DMS114 treated with DMSO at 0.1 percent for 48 hours (cell line): ENCODE measurements at regions not wholly inside any gene's neighbourhood (a gene's known extent, or its start where the extent isn't known, plus 50 kb on each side); places are given as distances from the start of the nearest gene placed in this dataset.
"Not testable (repeated sequence)": the region's sequence is repeated elsewhere in the genome, so short reads cannot be mapped to it uniquely, and the experiment has no call there.

ENCODE experiments used
- DNase-seq: peaks from one replicate; lab custom pipeline; 2025; ENCODE audit not compliant: unreplicated experiment; lab: John Stamatoyannopoulos, UW

GRCh38 chr12:131249246-131250027 is 295.7 kb downstream of the ADGRD1 start:
- DNase-seq, result no peak

DNA sequence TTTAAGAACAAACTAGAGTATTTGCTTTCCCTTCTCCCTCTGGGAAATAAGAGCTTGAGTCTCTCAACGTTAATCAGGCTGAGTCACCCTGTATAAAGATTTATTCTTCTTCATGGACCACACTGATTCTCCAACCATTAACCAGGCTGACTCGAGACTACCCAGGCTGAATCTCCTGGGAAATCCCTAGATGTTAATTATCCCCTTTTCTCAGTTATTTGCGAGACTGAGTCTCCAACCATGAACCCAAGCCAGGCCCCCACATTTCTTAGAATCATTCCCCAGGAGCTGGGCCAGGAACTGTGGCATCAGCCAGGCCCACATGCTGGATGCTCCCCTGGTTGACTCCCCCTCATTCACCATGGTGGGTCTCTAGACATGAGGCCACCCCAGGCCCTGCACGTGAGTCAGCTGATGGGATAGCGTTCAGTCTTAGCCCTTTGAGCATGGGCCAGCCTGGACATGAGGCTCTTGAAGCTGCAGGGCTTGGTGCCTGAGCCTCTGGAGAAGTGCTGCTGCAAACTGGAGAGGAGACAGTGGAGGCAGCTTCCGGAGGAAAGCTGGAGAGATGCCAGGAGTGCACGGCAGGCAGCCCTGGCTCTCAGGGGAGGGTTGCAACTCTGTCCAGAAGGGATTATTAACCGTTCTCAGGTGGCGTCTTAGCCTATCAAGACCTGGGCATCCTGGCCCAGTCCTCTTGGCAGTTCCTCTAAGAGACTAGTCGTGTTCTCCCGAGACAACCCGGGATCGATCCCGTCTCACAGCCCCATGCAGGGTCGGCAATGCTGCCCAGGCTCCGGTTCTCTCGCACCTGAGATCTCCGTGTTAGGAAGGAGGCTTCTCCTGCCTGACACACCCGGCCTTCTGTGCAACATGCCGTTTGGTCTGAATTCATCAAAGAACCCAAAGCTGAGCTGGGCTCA is 296.6 kb downstream of the ADGRD1 start:
- DNase-seq, result no peak

DNA sequence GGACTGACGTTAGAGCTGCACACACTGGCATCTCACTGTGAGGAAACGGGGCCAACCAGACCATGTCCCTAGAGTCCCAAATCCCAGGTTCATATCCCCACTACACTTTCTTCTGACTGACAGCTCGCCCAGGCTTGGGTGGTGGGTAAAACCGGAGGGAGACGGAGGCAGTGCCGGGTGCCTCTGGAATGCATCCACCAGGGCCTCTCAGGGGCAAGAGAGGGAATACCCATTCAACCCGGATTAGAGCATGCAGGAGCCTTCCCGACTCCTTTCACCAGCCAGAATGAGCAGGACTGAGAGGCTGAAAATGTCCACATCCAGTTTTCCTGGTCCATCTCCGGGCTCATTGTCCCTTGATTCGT is 297.2 kb downstream of the ADGRD1 start:
- no peak for DNase-seq

DNA sequence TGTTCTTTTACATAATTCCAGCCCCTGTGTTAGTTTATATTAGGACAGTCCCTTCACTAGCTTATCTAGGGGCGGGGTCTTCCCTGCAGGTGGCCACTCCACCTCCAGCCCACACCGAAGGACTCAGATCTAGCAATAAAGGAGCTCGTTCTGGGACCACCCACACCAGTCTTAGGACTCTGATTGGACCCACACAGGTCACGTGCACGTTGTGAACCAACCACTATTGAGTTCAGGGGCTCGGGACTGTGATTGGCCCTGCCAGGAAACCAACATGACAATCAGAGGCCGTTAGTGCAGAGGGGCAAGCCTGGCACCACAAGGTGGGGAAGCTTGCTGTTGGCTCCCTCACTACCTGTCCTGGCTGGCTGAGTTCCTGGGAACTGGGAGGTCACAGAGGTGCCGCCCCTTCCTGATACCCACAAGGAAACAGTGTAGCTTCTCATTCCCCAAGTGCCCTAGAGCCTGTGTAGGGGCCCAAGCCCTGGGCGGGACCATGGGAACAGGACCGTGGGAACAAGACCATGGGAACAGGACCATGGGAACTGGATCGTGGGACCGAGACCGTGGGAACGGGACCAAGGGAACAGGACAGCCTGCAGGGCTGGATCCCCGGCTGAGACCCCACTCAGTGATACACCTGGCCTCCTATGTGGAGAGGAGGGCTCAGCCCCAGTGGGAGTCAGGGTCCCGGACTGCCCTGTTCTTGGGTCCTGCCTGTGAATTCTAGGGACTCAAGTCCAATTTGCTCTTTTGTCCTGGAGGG is 297.8 kb downstream of the ADGRD1 start:
- no peak for DNase-seq

- no peak for DNase-seq
These were observed 299.8 kb downstream of the ADGRD1 start for GRCh38 chr12:131253376-131254026.

GRCh38 chr12:131254374-131254773 is 300.7 kb downstream of the ADGRD1 start:
- DNase-seq, result no peak

DNA sequence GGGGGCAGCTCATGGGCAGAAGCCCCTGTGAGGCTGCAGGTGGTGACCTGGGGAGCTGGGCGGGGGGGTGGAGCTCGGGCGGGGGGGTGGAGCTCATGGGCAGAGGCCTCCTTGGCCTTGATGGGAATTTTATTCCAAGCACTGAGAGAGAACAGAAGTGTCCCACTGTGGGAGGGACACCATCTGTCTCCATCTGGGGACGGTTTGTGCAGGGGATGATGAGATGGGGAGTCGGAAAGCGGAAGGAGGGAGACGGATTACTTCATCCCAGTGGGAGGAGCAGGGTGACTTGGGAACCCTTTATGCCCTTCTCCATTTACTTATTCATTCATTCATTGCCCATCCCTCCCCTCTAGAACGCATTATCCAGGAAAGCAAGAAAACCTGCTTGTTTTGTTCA is 304.7 kb downstream of the ADGRD1 start:
- no peak for DNase-seq

- no peak for DNase-seq
These were observed 306.7 kb downstream of the ADGRD1 start for GRCh38 chr12:131260251-131260905.

DNA sequence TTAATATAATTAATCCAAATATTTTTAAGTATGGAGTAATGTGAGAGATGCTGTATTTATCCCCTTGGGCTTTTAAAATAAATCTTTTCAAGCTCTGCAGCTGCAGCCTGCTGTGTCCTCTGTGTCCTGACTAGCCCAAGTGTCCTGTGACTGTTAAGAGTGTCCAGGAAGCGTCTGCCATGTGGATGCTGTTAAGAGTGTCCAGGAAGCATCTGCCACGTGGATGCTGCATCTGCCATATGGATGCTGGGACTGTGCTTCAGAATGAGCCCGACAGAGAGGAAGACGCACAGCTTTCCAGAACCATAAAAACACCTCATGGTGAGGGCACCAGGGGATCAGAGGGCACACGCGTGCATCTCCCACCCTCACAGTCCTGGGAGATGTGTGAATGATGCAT is 307.2 kb downstream of the ADGRD1 start:
- no peak for DNase-seq

- no peak for DNase-seq
These were observed 308.2 kb downstream of the ADGRD1 start for GRCh38 chr12:131261906-131262305.

DNA sequence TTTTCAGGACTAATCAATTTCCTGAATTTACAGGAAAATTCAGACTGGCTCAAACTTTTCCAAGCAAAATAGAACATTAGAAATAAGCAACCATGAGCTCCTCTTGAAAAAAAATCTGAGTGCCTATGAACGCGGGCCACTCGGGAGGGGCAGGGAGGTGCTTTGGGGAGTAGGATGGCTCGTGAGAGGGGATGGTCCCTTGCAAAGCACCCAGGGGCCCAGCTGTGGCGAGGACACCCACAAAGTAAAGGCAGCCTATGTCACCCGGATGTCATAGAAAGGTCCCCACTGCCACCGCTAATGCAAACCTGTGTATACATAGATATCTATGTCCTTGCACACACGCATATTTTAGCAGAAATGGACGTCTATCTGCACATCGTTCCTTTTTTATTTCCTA is 309.9 kb downstream of the ADGRD1 start:
- no peak for DNase-seq

GRCh38 chr12:131264635-131265034 is 310.9 kb downstream of the ADGRD1 start:
- no peak for DNase-seq

- no peak for DNase-seq
These were observed 313.1 kb downstream of the ADGRD1 start for GRCh38 chr12:131266591-131267467.

DNA sequence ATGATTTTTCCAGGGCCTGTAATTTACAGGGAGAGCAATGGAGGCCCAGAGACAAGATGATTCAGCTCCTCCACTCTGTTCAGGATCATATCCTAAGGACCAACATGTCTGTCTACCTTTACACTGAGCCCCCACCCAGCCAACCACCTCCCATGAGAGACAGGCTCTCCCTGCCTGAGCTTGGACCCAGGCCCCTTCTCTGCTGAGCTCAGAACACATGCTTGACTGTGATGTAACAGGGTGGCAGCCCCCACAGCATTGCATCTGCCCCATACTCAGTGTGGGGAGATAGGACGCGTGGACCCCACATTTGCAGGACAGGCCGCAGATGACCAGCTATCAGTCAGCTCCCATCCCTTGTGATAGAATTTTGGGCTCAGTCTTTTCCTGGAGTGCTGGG is 313.9 kb downstream of the ADGRD1 start:
- no peak for DNase-seq

GRCh38 chr12:131268123-131268522 is 314.4 kb downstream of the ADGRD1 start:
- not testable (repeated sequence) for DNase-seq

DNA sequence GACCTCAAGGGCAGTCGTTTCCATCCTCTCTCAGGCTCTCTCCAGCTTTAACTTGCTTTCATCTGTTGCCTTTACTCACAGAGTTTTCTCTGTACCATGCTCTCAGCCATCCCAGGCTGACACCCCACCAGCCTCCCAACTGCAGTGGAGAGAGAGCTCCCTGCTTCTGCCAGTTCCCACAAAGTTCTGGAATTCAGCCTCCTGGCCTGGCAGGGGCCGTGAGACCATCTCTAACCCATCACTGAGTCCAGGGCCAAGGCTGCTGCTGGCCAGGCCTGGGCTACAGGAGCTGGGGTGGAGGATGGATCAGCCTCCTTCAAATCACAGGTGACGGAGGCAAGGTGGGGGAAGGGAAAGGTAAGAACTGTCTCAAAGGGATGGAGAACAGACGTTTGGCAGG is 314.9 kb downstream of the ADGRD1 start:
- not testable (repeated sequence) for DNase-seq

- DNase-seq, result no peak
These were observed 315.8 kb downstream of the ADGRD1 start for GRCh38 chr12:131269551-131269950.

DNA sequence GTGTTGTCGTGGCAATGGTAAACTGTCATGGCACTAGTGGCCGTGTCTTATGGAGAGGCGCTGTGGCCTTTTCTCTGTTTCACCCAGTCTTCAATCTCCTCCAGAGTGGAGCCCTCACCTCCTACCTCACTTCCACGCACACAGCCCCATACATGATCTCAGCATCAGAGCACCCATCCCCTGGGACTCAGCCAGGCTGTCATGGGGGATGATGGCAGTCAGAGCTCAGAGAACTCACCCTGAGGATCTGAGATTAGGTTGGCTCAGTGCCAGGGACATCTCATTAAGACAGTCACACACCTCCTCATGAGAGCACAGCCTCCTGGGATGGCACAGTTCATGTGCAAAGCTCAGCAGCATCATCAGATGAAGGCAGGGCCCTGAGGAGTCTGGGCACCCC is 316.3 kb downstream of the ADGRD1 start:
- not testable (repeated sequence) for DNase-seq

- no peak for DNase-seq
These were observed 318.0 kb downstream of the ADGRD1 start for GRCh38 chr12:131271724-131272123.
